Panc1 (cell line): ENCODE measurements at regions not wholly inside any gene's neighbourhood (a gene's known extent, or its start where the extent isn't known, plus 50 kb on each side); places are given as distances from the start of the nearest gene placed in this dataset.

Experiments
- ATAC-seq: fragments of 200-7000 bp; cut with Tn5 transposase; 2 replicates; pipeline ENCODE4 v1.9.1; 2020; ENCODE audit warnings: mild to moderate bottlenecking, moderate library complexity
- BruUV-seq: library from RNA; stranded (reverse); fragments of 400-500 nt; replicated peaks from 2 replicates; lab custom pipeline; 2021; lab: Mats Ljungman, UMichigan
- CTCF ChIA-PET: fragments of 300-600 bp; sonication (Branson Sonifier 250); formaldehyde crosslinking; loops from one replicate; lab custom pipeline; 2022; ENCODE audit warnings: antibody characterized with exemption; lab: Charles Lee
- POLR2A ChIA-PET: fragments of 300-600 bp; sonication (Branson Sonifier 250); formaldehyde crosslinking; loops from one replicate; lab custom pipeline; 2022; ENCODE audit warnings: antibody characterized with exemption; lab: Charles Lee
- DNase-seq: peaks from one replicate; pipeline ENCODE4 v3.0.0-alpha.2; 2010; ENCODE audit warnings: low read depth, low spot score
- H3K27ac ChIP-seq: 2 replicates; pipeline ENCODE4 v1.5.1; 2011; ENCODE audit warnings: mild to moderate bottlenecking, low read length, inconsistent platforms
- H3K27me3 ChIP-seq: fragments of 200-500 bp; sonication (Bioruptor generic); 2 replicates; pipeline ENCODE4 v1.6.0; 2014; ENCODE audit warnings: low read length, inconsistent platforms; ENCODE audit not compliant: control insufficient read depth, insufficient read depth
- H3K36me3 ChIP-seq: fragments of 200-500 bp; sonication (Bioruptor generic); 2 replicates; pipeline ENCODE4 v1.5.1; 2014; ENCODE audit warnings: inconsistent platforms, mild to moderate bottlenecking, low read length, moderate library complexity; ENCODE audit not compliant: control insufficient read depth, insufficient read depth
- H3K4me1 ChIP-seq: 2 replicates; pipeline ENCODE4 v1.5.1; 2011; ENCODE audit warnings: inconsistent platforms, mild to moderate bottlenecking, low read length, moderate library complexity; ENCODE audit not compliant: control insufficient read depth, insufficient read depth
- H3K4me3 ChIP-seq, 2 experiments: 2 replicates each; pipeline ENCODE4 v1.5.1; 2011 to 2012; ENCODE audit warnings: low read depth in 2 of 2, low read length in 2 of 2, mild to moderate bottlenecking in 2 of 2, inconsistent platforms in 1 of 2, moderate library complexity in 1 of 2
- H3K9me3 ChIP-seq: fragments of 200-500 bp; sonication (Bioruptor generic); 2 replicates; pipeline ENCODE4 v1.5.1; 2014; ENCODE audit warnings: low read depth, mild to moderate bottlenecking, inconsistent platforms, low read length, moderate library complexity; ENCODE audit not compliant: control insufficient read depth, insufficient read depth
- CTCF ChIP-seq: fragments of 450-650 bp; IDR thresholded peaks from 2 replicates; pipeline ENCODE4 v1.5.1; 2017; ENCODE audit warnings: mild to moderate bottlenecking
- POLR2AphosphoS5 ChIP-seq: IDR thresholded peaks from 2 replicates; pipeline ENCODE4 v1.6.1; 2012; ENCODE audit warnings: mild to moderate bottlenecking, low read depth, low read length, moderate library complexity
- REST ChIP-seq, 2 experiments: IDR thresholded peaks; 2 replicates each; pipeline ENCODE4 v1.6.1; 2011 to 2012; ENCODE audit warnings: low read depth in 2 of 2, control low read depth in 1 of 2, low read length in 1 of 2, mild to moderate bottlenecking in 1 of 2, moderate library complexity in 1 of 2; ENCODE audit not compliant: insufficient read depth in 1 of 2
- SIN3A ChIP-seq: IDR thresholded peaks from 2 replicates; pipeline ENCODE4 v1.6.1; 2012; ENCODE audit warnings: low read depth, mild to moderate bottlenecking, low read length, moderate library complexity, borderline replicate concordance; ENCODE audit not compliant: insufficient read depth
- TCF7L2 ChIP-seq: IDR thresholded peaks from 2 replicates; pipeline ENCODE4 v1.6.1; 2011; ENCODE audit warnings: mild to moderate bottlenecking, low read depth, low read length, inconsistent platforms
- in situ Hi-C: cut with HindIII; loops from 2 replicates; pipeline ENCODE4 v1.10.0; 2016; ENCODE audit warnings: low sequenced_read_pairs, low pct_unique_long_range_greater_than_20kb
- intact Hi-C: fragments of 100-400 bp; cut with micrococcal nuclease; formaldehyde crosslinking; loops from one replicate; pipeline ENCODE4 v1.10.0; 2022; ENCODE audit not compliant: unreplicated experiment

- Histone ChIP-seq H3K27me3 (peaks cover 10% of the 10 kb centered on the region; the same call in 1 of the 2 replicates), H3K9me3 (peaks cover 10% of the 10 kb centered on the region; the same call in 1 of the 2 replicates), H3K36me3 (no peaks in the 10 kb centered on the region), H3K27ac (no peak overlapping the region), H3K4me1 (no peaks in the 10 kb centered on the region), H3K4me3 (no peak overlapping the region)
- no peak for TF ChIP-seq CTCF
- no peak for TF ChIP-seq TCF7L2
- TF ChIP-seq SIN3A: no peak
- no peak for TF ChIP-seq POLR2AphosphoS5
- no peak for TF ChIP-seq REST (IDR thresholded peaks at IDR 0.05; ENCODE audit: insufficient read depth in 1 of 2, low read depth in 2 of 2, low read length in 1 of 2)
- ChIA-PET CTCF (no interaction called here), POLR2A (no interaction called here)
- intact Hi-C loops (no loop called here), in situ Hi-C loops (no loop called here)
- DNase-seq (no peak), ATAC-seq (0 out of 2 replicates have a peak, but pooled peaks have one; percentile 33)
- BruUV-seq: no TSS peak
Measured at GRCh38 chr6:168937054-168937453, 316.6 kb downstream of the THBS2 start.

GRCh38 chr6:168935628-168936010 lies 318.0 kb downstream of the THBS2 start:
- Histone ChIP-seq H3K36me3 (no peaks in the 10 kb centered on the region), H3K4me1 (no peaks in the 10 kb centered on the region), H3K27ac (no peak overlapping the region), H3K27me3 (peaks cover 6% of the 10 kb centered on the region; the same call in 1 of the 2 replicates), H3K4me3 (no peak overlapping the region), H3K9me3 (peaks cover 10% of the 10 kb centered on the region; the same call in 1 of the 2 replicates)
- ChIA-PET CTCF (no interaction called here), POLR2A (no interaction called here)
- ATAC-seq (no peak), DNase-seq (no peak)
- in situ Hi-C loops (no loop called here), intact Hi-C loops (no loop called here)
- no TSS peak for BruUV-seq
- no peak for TF ChIP-seq TCF7L2
- TF ChIP-seq SIN3A: no peak
- no peak for TF ChIP-seq CTCF
- no peak for TF ChIP-seq POLR2AphosphoS5
